CD8-positive, alpha-beta memory T cell (primary cell): ENCODE measurements at regions not wholly inside any gene's neighbourhood (a gene's known extent, or its start where the extent isn't known, plus 50 kb on each side); places are given as distances from the start of the nearest gene placed in this dataset.

Source experiments
- CTCF ChIA-PET: fragments of 350-600 bp; sonication (Branson Sonifier 250); formaldehyde crosslinking; loops from one replicate; lab custom pipeline; 2021; ENCODE audit warnings: antibody characterized with exemption; lab: Charles Lee
- POLR2A ChIA-PET: fragments of 350-600 bp; sonication (Branson Sonifier 250); formaldehyde crosslinking; loops from one replicate; lab custom pipeline; 2021; ENCODE audit warnings: antibody characterized with exemption; lab: Charles Lee
- DNase-seq, 5 donors: peaks; one replicate each; pipeline versions ENCODE4 v3.0.0 to v3.0.0-alpha.2; 2020 to 2022; ENCODE audit warnings: mixed read lengths in 1 of 5
- H3K27ac ChIP-seq: one replicate; pipeline ENCODE4 v1.7.0; 2013; ENCODE audit warnings: low read depth, mild to moderate bottlenecking, low read length, moderate library complexity
- H3K27me3 ChIP-seq: 2 replicates; pipeline ENCODE4 v1.7.0; 2013; ENCODE audit warnings: low read length, mild to moderate bottlenecking; ENCODE audit not compliant: insufficient read depth, poor library complexity, severe bottlenecking
- H3K36me3 ChIP-seq: 2 replicates; pipeline ENCODE4 v1.7.0; 2013; ENCODE audit warnings: mild to moderate bottlenecking, low read length, moderate library complexity; ENCODE audit not compliant: insufficient read depth
- H3K4me1 ChIP-seq: 2 replicates; pipeline ENCODE4 v1.7.0; 2013; ENCODE audit warnings: mild to moderate bottlenecking, low read length, moderate library complexity; ENCODE audit not compliant: insufficient read depth
- H3K4me3 ChIP-seq: 2 replicates; pipeline ENCODE4 v1.7.0; 2013; ENCODE audit warnings: mild to moderate bottlenecking, low read length
- H3K9me3 ChIP-seq: 2 replicates; pipeline ENCODE4 v1.7.0; 2013; ENCODE audit warnings: mild to moderate bottlenecking, low read length
- H3K27ac Mint-ChIP-seq, 8 donors: one replicate each; pipeline ENCODE4 v1.8.0; 2020 to 2021; ENCODE audit warnings: mixed read lengths in 8 of 8, mild to moderate bottlenecking in 6 of 8, inconsistent platforms in 3 of 8, moderate library complexity in 3 of 8
- H3K27me3 Mint-ChIP-seq, 2 donors: one replicate each; pipeline ENCODE4 v1.8.0; 2020 to 2021; ENCODE audit warnings: mixed read lengths in 2 of 2, mild to moderate bottlenecking in 1 of 2, moderate library complexity in 1 of 2
- H3K36me3 Mint-ChIP-seq, 3 donors: one replicate each; pipeline ENCODE4 v1.8.0; 2020 to 2021; ENCODE audit warnings: mixed read lengths in 3 of 3, inconsistent platforms in 1 of 3, mild to moderate bottlenecking in 1 of 3
- H3K4me1 Mint-ChIP-seq, 3 donors: one replicate each; pipeline ENCODE4 v1.8.0; 2020 to 2021; ENCODE audit warnings: mixed read lengths in 3 of 3, inconsistent platforms in 1 of 3, mild to moderate bottlenecking in 1 of 3
- H3K4me3 Mint-ChIP-seq, 7 donors: one replicate each; pipeline ENCODE4 v1.8.0; 2020 to 2021; ENCODE audit warnings: mixed read lengths in 7 of 7, mild to moderate bottlenecking in 6 of 7, moderate library complexity in 4 of 7, inconsistent platforms in 2 of 7
- H3K9me3 Mint-ChIP-seq, 5 donors: one replicate each; pipeline ENCODE4 v1.8.0; 2020 to 2022; ENCODE audit warnings: mixed read lengths in 5 of 5, mild to moderate bottlenecking in 3 of 5, moderate library complexity in 2 of 5, inconsistent platforms in 1 of 5

GRCh38 chr6:1020837-1021236, 291.1 kb upstream of the FOXQ1 start:
- Mint-ChIP-seq H3K9me3 (no peaks in the 10 kb centered on the region), H3K36me3 (no peaks in the 10 kb centered on the region)

GRCh38 chr6:1020133-1020532, 291.8 kb upstream of the FOXQ1 start:
- Histone ChIP-seq H3K4me3 (no peak overlapping the region), H3K36me3 (no peaks in the 10 kb centered on the region), H3K9me3 (no peaks in the 10 kb centered on the region), H3K4me1 (no peaks in the 10 kb centered on the region), H3K27ac (no peak overlapping the region), H3K27me3 (no peaks in the 10 kb centered on the region)
- Mint-ChIP-seq H3K36me3 (no peaks in the 10 kb centered on the region), H3K4me3 (no peak overlapping the region), H3K9me3 (no peaks in the 10 kb centered on the region), H3K27me3 (peaks cover 9 to 14% of the 10 kb centered on the region in 2 donors), H3K4me1 (no peaks in the 10 kb centered on the region), H3K27ac (no peak overlapping the region)
- ChIA-PET POLR2A (no interaction called here), CTCF (no interaction called here)
- no peak for DNase-seq

More at GRCh38 chr6:1020837-1021236, 291.1 kb upstream of the FOXQ1 start:
- H3K27ac ChIP-seq: no peak overlapping the region
- no peaks in the 10 kb centered on the region for H3K4me1 ChIP-seq
- no peaks in the 10 kb centered on the region for H3K36me3 ChIP-seq
- ChIA-PET POLR2A (no interaction called here), CTCF (no interaction called here)
- H3K9me3 ChIP-seq: no peaks in the 10 kb centered on the region
- peaks cover 7 to 14% of the 10 kb centered on the region in 2 donors for H3K27me3 Mint-ChIP-seq
- H3K4me3 ChIP-seq: no peak overlapping the region
- no peaks in the 10 kb centered on the region for H3K27me3 ChIP-seq
- no peak overlapping the region for H3K4me3 Mint-ChIP-seq
- no peaks in the 10 kb centered on the region for H3K4me1 Mint-ChIP-seq
- no peak for DNase-seq
- no peak overlapping the region for H3K27ac Mint-ChIP-seq

- Histone ChIP-seq H3K4me1 (no peaks in the 10 kb centered on the region), H3K4me3 (no peak overlapping the region), H3K9me3 (no peaks in the 10 kb centered on the region), H3K27ac (no peak overlapping the region), H3K27me3 (no peaks in the 10 kb centered on the region), H3K36me3 (no peaks in the 10 kb centered on the region)
- Mint-ChIP-seq H3K27me3 (peaks cover 7 to 14% of the 10 kb centered on the region in 2 donors), H3K4me3 (no peak overlapping the region), H3K9me3 (peaks cover 0 to 2% (median 0%) of the 10 kb centered on the region in 5 donors), H3K4me1 (no peaks in the 10 kb centered on the region), H3K36me3 (no peaks in the 10 kb centered on the region), H3K27ac (no peak overlapping the region)
- ChIA-PET POLR2A (no interaction called here), CTCF (no interaction called here)
- DNase-seq: no peak
Measured at GRCh38 chr6:1018041-1018440, 293.9 kb upstream of the FOXQ1 start.

- Mint-ChIP-seq H3K4me1 (no peaks in the 10 kb centered on the region), H3K27me3 (peaks cover 7 to 21% of the 10 kb centered on the region in 2 donors), H3K27ac (no peak overlapping the region), H3K4me3 (no peak overlapping the region), H3K9me3 (peaks cover 0 to 3% (median 0%) of the 10 kb centered on the region in 5 donors), H3K36me3 (no peaks in the 10 kb centered on the region)
- H3K27ac ChIP-seq: no peak overlapping the region
- DNase-seq: no peak
- H3K27me3 ChIP-seq: no peaks in the 10 kb centered on the region
- ChIA-PET POLR2A (no interaction called here), CTCF (no interaction called here)
- H3K4me3 ChIP-seq: no peak overlapping the region
- H3K36me3 ChIP-seq: no peaks in the 10 kb centered on the region
- no peaks in the 10 kb centered on the region for H3K4me1 ChIP-seq
- no peaks in the 10 kb centered on the region for H3K9me3 ChIP-seq
Measured at GRCh38 chr6:1016329-1017302, 295.3 kb upstream of the FOXQ1 start.

GRCh38 chr6:1015825-1016224, 296.1 kb upstream of the FOXQ1 start:
- Mint-ChIP-seq H3K4me1 (no peaks in the 10 kb centered on the region), H3K27me3 (peaks cover 7 to 21% of the 10 kb centered on the region in 2 donors), H3K9me3 (peaks cover 0 to 3% (median 0%) of the 10 kb centered on the region in 5 donors), H3K36me3 (no peaks in the 10 kb centered on the region), H3K4me3 (no peak overlapping the region), H3K27ac (no peak overlapping the region)
- Histone ChIP-seq H3K9me3 (no peaks in the 10 kb centered on the region), H3K4me3 (no peak overlapping the region), H3K4me1 (no peaks in the 10 kb centered on the region), H3K27me3 (no peaks in the 10 kb centered on the region), H3K36me3 (no peaks in the 10 kb centered on the region), H3K27ac (no peak overlapping the region)
- CTCF ChIA-PET: no interaction called here
- no peak for DNase-seq
- POLR2A ChIA-PET: no interaction called here

- Histone ChIP-seq H3K4me3 (no peak overlapping the region), H3K27me3 (no peaks in the 10 kb centered on the region), H3K36me3 (no peaks in the 10 kb centered on the region), H3K27ac (no peak overlapping the region), H3K9me3 (no peaks in the 10 kb centered on the region), H3K4me1 (no peaks in the 10 kb centered on the region)
- Mint-ChIP-seq H3K36me3 (no peaks in the 10 kb centered on the region), H3K9me3 (peaks cover 0 to 3% (median 0%) of the 10 kb centered on the region in 5 donors), H3K4me1 (no peaks in the 10 kb centered on the region), H3K27ac (no peak overlapping the region), H3K27me3 (peaks cover 7 to 25% of the 10 kb centered on the region in 2 donors), H3K4me3 (no peak overlapping the region)
- ChIA-PET POLR2A (no interaction called here), CTCF (no interaction called here)
- no peak for DNase-seq
Measured at GRCh38 chr6:1014431-1014807, 297.5 kb upstream of the FOXQ1 start.

GRCh38 chr6:1013656-1014430, 298.1 kb upstream of the FOXQ1 start:
- Mint-ChIP-seq H3K27me3 (peaks cover 7 to 28% of the 10 kb centered on the region in 2 donors), H3K36me3 (no peaks in the 10 kb centered on the region), H3K4me1 (no peaks in the 10 kb centered on the region), H3K4me3 (no peak overlapping the region), H3K27ac (no peak overlapping the region), H3K9me3 (peaks cover 0 to 3% (median 0%) of the 10 kb centered on the region in 5 donors)
- ChIA-PET CTCF (no interaction called here), POLR2A (no interaction called here)
- Histone ChIP-seq H3K36me3 (no peaks in the 10 kb centered on the region), H3K9me3 (no peaks in the 10 kb centered on the region), H3K4me1 (no peaks in the 10 kb centered on the region), H3K27me3 (no peaks in the 10 kb centered on the region), H3K4me3 (no peak overlapping the region), H3K27ac (no peak overlapping the region)
- DNase-seq: no peak

GRCh38 chr6:1009103-1009502, 302.8 kb upstream of the FOXQ1 start:
- CTCF ChIA-PET: no interaction called here
- Histone ChIP-seq H3K27me3 (no peaks in the 10 kb centered on the region), H3K4me1 (no peaks in the 10 kb centered on the region), H3K27ac (no peak overlapping the region), H3K36me3 (no peaks in the 10 kb centered on the region), H3K4me3 (no peak overlapping the region), H3K9me3 (no peaks in the 10 kb centered on the region)
- Mint-ChIP-seq H3K9me3 (peaks cover 0 to 3% (median 0%) of the 10 kb centered on the region in 5 donors), H3K4me3 (no peak overlapping the region), H3K27ac (no peak overlapping the region), H3K4me1 (no peaks in the 10 kb centered on the region), H3K36me3 (no peaks in the 10 kb centered on the region), H3K27me3 (peaks cover 5 to 35% of the 10 kb centered on the region in 2 donors)
- no peak for DNase-seq
- POLR2A ChIA-PET: no interaction called here
